ENCODE measurements at regions not wholly inside any gene's neighbourhood (a gene's known extent, or its start where the extent isn't known, plus 50 kb on each side); places are given as distances from the start of the nearest gene placed in this dataset.

DNA sequence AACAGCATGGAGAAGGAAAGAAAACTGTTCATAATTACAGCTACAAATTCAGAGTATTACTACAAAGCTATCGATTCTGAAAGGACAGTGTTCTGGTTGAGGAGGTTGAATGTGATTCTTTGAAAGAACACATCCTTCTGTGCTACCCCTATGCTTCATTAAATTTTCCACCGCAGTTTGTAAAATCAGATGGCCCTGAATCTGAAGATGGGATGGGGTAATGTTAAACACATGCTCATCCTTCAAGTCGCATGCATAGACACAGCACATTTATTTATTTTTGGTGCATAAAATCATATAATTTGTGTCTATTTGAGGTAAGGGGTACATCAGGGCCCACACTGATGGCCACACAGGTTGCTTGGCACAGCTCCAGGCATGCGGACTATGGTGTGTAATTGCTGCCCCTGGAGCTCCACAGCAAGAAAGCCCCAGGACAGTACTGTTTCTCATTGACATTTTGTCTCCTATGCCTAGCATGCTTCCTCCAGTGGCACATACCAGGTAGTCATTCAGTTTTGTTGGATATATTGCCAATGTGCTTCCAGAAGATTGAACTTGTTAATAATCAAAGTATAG, 238.8 kb upstream of the TANK start:
- no peak for DNase-seq

DNA sequence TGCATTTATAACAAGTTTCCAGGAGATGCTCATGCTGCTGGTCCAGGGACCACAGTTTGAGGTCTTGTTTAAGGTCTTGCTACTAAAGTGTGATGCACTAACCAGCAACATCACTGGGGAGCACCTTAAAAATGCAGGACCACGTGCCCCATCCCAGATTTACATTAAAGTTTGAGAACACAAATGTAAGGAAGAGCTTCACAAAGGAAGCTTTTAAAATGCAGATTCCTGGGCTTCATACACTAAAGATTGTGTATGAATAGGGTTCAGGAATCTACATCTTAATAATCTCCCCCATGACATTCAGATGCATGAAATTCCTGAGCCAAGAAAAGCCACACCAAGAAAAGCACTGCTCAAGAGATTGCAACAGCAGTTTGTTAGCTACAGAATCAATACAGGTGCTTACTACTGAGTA, 235.3 kb upstream of the TANK start:
- DNase-seq, result no peak

DNA sequence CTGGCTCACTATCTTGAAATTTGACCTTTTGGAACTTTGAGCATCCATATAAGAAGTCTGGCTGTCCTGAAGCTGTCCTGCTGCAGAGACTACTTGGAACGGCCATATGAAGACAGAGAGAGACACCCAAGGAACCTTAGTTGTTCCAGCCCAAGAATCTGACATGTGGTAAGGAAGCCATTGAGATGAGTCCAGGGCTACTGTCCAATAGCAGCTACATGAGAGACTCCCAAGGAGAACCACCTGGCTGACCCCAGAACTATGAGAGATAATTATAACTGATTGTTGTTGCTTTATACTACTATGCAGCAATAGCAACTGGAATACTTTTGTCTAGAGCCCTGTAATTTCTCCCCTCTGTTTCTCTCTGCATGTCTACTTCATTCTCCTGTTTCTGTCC, 234.3 kb upstream of the TANK start:
- DNase-seq, result no peak

DNA sequence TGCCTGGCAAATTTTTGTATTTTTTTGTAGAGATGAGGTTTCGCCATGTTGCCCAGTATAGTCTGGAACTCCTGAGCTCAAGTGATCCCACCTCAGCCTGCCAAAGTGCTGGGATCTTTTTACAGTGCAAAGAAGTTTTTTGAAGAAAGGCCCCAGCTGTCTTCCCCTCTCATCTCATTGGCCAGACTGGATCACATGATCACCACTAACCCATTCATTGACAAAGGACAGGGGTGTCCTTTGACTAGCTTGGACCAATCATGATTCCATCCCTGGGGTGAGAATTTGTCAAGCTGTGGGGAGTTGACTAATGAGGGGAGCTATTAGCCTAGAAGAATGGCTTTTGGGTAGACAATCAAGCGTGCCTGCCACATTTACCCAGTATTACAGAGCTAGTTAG, 232.9 kb upstream of the TANK start:
- no peak for DNase-seq

DNA sequence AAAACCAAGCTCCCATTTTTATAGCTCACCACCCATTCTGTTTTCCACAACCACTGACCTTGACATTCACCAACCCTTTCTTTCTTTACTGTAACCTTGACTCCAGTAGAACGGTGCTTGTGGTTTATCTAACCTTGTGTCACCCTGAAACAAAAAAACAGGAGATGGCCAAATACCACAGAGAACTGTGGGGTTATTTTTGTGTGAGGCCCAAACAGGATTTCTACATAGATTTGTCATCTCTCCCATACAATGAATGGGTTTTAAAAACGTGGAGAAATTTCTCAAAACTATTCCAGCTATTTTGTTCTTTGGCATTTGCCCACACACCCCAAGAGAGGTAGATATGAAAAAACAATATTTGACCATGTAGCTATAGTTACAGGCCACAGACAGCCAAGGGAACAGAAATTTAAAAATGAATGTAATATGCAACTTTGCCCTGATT, 231.3 kb upstream of the TANK start:
- no peak for DNase-seq

DNA sequence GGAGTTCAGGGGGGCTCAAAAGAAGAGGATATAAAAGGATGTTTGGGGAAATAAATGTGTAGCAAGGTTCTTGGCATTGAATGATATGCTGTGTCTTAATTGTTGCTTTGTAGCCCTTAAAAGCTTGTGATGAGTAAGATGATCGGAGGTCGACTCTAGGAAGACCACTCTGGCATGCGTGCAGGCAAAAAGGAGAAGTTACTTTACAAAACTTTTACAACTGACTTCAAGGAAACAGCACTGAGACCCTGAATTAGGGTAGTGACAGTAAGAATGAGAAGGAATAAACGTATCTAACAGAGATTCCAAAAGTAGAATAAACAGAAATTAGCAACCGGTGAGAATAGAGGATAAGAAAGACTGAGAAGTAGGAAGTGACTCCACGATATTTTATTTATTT, 228.7 kb upstream of the TANK start:
- no peak for DNase-seq

DNA sequence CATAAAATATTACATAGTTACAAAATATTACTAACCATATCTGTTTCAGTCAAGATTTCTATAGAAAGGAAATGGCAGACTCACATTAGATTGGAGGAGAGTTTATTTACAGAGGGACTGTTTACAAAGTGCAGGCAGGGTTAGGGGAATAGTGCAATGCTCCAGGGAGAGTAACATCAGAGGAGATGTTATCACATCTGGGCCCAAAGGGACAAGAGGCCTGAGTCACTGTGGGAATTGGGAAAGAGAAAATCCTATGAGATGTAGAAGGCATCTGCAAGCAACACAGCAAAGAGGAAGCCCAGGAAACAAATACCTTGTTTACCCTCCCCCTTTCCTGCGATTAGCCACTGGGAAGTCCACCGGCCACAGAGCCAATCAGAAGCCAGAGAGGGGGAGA, 227.3 kb upstream of the TANK start:
- no peak for DNase-seq

DNA sequence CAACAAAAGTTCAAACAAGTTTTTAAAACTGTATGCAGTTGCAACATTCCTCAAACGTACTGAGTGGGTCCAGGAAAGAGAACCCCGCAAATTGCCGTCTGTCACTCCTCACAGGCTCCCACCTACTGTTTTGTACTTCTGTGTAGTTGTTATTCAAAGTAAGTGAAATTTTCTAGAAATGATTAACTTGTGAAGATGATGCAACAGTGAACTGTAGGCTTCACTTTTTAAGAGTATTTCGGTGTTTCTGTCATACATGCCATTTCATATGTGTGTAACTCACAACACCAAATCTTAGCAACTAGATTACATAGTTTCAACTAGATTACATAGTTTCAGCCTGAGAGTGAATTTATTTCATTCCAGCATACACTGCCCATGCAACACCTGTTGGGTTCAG, 226.0 kb upstream of the TANK start:
- DNase-seq, result no peak

DNA sequence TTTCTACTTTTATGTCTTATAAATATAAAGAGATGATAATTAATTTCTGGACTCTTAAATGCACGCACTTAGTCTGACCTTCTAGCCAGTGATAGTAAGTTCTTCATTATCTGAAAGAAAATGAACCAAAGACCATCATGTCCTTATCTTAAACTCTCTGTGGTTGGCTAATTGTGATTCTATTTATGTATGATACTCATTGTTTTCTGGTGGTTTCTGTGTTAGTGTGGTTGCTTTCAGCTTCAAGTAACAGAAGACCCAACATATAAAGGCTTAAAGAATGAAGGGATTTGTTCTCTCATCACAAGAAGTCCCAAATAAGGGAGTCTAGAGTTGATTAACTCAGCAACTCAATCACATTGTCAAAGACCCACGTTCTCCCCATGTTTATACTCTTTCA, 225.2 kb upstream of the TANK start:
- DNase-seq, result no peak

DNA sequence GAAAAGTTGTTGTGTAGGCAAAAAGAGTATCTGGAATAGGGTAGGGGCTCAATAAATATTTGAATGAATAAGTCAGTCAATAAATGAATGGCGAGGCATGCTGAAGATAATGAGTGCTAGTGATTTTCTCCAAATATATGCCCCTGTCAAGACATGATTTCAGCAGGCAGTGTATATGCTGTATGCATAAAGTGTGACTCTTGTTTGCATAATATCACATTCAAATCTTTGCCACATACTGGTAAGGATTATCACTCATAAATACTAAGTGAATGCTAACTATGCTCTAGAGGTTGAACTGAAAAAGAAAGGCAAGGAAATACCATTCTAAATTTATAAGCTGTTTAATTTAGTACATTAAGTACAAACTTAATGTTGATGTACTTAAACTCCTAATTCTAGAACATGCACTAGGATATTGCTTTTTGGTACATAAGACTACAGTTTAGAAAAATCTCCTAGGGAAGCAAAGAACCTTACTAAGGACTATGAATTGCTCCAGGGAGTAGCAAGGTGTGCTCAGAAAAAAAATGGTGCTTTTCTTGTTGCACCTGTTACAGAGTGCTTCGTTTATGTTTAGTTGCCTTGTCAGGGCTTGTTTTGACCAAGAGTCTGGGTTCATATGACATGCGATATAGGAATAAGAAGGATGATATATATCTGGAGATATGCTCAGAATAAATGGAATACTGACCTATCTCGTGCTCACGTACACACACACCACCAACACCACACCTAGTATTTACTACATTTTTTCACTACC, 224.0 kb upstream of the TANK start:
- DNase-seq, result no peak

DNA sequence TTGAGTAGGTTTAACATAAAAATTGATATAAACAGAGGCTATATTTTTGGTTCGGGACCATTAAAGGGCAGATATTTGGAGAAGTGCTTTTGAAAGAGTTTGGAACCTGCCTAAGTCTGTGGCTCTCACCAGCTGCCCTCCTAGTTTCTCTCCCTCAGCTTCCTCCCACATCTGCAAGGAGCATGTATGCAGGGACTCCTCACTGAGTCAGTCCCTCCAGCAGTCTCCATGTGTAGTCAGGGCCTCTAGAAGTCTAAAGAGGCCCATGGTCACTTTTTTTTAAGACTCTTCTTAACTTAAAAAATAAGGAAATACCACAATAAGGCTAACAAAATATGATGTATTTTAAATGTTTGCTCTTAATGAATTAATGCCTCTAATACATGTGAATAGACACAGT, 220.0 kb upstream of the TANK start:
- no peak for DNase-seq

DNA sequence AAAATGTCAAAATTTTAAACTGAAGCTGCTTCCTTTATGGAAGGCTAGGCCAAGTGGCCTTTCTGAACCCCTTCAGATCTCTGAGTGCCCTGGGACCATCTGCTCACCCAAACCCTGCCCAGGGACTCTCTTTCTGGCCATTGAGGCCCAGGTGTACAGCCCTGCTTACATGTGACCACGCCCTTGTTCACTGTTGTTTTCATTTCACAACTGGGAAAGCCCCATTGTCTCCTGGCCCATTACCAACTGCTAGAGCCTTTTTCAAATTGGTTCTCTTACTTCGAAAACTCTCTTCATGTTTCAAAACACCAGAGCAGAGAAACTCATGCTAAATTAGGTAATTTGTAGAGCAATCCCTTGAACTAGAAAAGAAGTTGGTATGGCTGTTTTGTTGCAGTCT, 219.5 kb upstream of the TANK start:
- no peak for DNase-seq

DNA sequence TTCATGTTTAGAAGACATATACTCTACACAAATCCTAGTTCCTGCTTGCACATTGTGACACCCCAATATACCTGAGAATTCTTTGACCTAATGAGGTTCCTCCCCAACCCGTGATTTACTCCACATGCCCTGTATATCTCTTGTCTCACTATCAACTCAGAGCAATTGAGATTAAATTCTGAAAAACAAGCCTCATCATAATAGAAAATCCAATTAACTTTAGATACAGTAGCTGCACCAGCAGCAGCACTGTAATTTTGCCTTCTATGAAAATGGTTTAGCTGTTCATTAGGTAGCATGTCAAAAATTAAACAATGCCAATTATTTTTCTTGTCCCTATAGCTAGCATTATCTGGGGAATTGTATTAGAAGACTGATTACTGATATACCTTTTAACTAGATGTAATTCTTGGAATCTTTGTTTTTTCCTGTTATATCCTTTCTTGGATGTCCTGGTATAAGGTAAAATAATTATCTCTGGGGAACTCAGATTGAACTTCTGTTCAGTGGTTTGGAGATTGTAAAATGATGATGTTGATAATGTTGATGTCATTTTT, 218.9 kb upstream of the TANK start:
- DNase-seq, result no peak

DNA sequence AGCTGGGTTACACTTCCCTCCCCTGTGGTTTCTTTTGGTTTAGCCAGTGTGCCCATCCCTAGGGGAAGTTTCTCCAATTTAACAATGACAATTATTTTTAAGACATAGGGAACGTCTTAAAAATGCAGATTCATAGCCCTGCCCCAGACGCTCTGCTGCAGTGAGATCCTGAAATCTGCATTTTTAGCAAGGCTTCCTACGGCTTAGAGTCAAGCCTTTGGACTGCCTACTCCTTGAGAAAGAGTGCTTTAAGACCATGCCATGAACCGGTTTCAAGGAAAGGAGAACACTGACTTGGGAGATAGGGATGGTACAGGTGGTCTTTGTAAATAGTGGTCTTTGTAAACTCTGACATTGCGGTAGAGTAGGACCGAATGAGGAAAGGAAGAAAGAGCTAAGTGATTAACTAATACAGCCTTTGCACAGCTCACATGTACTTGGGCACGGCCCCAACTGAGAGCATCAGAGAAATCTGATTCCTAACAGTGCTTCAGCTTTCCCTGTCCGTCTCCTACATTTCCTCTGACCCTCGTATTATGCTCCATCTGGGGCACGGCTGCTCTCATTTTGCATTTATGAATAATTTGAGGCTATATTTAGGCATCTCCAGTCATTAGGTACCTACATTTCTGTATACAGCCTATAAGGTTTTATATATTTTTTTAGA, 217.6 kb upstream of the TANK start:
- DNase-seq, result no peak

DNA sequence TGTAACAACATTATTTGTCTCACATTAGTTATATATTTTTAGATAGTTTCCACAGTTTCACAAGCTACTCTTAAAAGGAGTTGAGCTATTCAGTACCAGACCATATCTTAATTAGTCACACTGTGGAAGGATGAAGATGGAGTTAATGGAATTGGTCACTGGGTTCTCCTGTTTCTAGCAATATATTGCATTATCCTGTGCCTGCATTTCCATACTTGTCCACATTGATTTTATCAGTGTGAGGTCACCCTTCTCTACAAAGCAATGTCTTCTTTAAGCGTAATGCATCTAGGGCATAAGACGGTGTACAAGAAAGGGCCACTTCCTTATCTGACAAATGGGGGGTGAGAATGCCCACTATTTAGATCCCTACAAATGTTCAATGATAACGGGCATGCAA, 216.8 kb upstream of the TANK start:
- no peak for DNase-seq

DNA sequence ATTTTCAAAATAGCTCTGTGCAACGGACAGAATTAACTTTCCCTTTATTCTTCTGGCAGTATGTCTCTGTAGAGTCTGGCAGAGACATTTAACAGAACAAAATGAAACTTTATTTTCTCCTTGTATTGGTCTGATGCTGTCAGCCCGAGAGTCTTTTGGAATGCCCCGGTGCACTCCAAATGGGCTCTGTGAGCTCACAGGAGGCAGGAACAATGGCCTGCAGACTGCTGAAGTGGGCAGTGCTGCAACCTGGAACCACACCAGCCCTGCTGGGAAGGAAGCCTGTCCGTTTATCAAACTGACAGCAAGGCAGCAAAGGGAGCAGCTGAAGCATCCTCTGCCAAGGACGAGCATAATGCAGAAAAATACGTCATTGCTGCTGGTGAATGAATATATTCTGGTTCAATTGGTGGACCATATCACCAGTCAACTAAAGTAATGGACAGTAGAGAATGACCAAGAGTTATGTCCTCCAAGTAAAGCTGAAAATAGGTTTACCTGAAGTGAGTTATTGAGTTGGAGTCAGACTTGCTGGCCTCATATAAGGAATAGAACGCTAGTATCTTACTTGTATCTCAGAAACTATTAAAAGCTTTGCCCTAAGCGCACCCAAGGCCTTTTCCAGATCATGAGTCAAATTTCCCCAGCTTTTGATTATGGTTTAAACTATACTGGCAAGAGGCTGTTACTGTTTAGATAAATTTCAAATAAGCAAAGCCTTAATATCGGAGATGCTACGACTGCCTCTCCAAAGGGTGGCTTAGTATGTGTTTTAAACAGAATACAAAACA, 207.6 kb upstream of the TANK start:
- DNase-seq, result no peak

DNA sequence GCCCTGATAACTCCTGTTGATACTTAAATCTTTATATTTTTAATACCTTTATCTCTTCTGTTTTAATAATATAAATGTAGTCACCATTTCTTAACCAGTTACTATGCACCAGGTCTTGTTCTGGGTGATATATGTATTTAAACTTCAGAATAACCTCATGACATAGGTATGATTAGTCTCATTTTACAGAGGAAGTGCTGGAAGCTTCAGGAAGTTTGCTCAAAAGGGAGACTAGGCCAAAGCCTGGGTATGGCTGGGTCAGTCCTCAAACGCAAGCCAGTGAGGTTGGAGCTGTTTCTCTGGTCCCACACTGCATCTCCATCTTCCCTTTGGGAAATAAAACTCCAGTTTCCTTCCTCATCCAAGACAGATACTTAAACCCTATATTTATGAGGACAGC, 204.7 kb upstream of the TANK start:
- DNase-seq, result no peak

DNA sequence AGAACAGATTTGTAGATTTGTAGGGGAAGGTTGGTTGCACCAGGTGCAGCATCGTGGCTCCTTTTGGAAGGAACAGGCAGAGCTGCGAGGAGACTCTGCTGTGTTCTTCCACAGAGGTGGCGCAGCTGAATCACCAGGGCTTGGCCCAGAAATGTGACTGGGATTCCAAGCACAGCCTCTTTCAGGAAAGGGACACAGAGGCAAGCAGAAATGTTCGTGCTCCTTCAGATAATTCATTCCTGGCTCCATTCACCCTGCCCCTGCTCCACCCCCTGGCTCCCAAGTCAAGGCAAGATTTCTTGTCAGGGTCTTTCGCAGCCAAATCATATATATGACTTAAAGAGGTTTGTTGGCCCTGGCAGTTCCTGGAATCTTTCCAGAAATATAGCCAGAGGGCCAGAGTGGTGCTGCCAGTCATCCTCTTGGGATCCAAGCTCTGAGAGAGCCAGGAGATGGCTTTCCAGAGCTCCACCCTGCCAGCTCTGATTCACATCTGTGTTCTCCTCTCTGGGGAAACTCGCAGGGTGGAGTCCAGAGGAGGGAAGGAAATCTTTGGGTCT, 203.9 kb upstream of the TANK start:
- no peak for DNase-seq

DNA sequence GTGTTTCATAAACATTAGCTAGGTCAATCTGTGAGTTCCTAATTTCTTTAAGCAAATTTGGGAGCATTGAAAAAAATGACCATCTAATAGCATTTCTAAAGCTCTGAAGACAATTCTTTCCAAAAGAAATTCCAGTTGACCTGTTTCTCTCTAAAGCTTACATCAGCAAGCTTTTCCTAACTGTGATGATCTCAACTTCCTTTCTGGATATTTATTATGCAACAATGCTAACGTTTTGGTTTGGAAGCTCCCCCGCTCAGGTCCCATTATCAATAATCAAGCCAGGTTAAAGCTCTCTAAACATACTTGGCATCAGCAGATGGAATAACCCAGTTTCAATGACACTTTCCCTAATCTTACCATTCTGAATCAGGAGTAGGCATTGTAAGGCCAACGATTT, 196.3 kb upstream of the TANK start:
- no peak for DNase-seq

DNA sequence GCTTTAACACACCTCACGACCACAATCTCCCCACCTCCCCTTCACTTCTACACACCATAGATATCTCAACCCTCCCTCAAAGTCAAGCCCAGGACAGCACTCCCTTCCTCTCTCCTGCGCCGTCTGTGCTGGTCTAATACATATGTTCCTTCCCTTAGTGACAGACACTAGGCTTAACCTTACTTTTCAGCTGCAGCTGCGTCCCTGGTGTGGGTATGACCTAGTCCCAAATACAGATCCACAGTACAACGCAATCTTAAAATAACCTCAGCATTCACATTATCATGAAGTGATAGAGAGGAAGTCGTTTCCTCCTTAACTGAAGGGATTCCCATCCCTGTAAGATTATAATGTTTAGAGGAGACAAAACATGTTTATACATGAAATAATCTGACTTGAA, 192.7 kb upstream of the TANK start:
- no peak for DNase-seq

DNA sequence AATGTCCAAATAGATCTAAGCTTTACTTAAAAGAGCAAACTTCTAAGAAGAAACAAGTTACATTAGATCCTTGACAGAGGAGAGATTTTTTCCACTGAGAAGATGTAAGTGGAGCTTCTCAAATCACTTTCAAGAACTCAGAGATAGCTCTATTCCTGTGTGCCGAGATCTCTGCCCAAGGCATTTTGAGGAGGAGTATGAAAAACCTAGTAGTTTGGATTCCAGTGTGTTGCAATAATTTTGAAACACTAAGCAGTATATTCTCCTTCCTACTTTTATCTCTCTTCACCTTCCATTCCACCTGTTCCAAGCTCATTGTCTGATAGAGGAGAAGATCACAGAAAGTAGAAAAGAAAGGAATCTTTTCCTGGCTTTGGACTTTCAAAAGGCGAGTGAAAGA, 192.0 kb upstream of the TANK start:
- DNase-seq, result no peak

DNA sequence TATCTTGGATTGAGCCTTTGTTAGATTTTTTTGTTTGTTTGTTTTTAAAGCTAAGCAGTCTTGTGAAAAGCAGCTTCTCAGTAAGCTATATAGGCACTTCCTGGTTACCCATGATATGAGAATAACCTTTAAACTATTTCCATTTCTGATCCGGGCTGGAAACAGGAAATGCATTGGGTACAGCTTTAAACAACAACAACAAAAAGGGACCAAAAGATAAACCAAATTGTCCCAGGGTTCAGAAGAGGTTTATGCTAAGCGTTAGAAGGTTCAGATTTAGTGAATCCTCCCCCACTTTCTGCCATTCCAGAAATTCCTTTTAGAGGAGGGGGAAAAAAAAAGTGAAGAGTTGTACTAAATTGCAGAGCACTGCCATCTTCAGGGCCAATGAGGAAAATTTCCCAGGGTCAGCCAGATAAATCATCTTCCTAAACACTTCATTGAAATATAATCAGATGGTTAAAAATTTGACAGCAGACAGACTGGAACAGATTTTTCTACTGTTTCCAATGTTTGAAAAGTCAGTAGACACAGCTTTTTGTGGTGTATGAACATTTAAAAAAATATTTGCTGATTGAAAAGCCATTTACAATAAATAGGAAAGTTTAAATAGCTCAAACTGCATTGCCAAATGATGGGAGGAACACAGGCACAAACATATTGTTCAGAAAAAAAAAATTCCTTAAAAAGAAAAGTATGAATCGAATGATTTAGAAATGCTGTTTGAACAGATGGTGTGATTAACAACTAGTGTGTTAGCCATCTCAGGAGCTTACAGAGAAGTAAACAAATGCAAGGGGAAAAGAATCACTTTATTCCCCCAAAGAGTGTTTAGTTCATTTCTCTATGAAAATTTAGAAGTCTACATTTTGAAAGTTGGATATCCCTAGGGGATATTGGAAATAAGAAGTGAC, 189.9 kb upstream of the TANK start:
- no peak for DNase-seq
